ENCODE measurements at regions not wholly inside any gene's neighbourhood (a gene's known extent, or its start where the extent isn't known, plus 50 kb on each side); places are given as distances from the start of the nearest gene placed in this dataset.

DNA sequence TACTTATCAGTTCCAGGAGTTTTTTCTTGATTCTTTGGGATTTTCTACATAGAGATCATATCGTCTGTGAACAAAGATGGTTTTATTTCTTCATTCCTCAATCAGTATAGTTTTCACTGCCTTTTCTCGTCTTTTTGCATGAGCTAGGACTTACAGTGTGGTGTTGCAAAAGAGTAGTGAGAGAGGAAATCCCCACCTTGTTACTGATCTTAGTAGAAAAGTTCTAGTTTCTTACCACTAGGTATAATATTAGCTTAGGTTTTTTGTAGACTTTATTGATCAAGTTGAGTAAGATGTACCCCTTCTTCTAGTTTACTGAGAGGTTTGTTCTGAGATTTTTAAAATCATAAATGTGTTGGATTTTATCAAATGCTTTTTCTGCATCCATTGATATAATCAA, 123.3 kb downstream of the TMEM26 start:
- Histone ChIP-seq H3K9me2 (ENCODE audit: insufficient read depth, low read length) (no peaks in the 10 kb centered on the region), H2AFZ (ENCODE audit: low read length) (no peak overlapping the region), H3K9me3 (ENCODE audit: low read length) (no peaks in the 10 kb centered on the region), H4K20me1 (ENCODE audit: insufficient read depth, low read length) (no peaks in the 10 kb centered on the region), H3K36me3 (ENCODE audit: insufficient read depth, low read length) (no peaks in the 10 kb centered on the region), H3K4me3 (ENCODE audit: low read depth, low read length, poor library complexity, severe bottlenecking) (no peak overlapping the region), H3K4me1 (ENCODE audit: insufficient read depth, low read length, poor library complexity, severe bottlenecking) (no peaks in the 10 kb centered on the region), H3K79me2 (ENCODE audit: insufficient read depth, low read depth, low read length) (no peaks in the 10 kb centered on the region), H3K27ac (ENCODE audit: low read depth, low read length, poor library complexity, severe bottlenecking) (no peak overlapping the region), H3K4me2 (ENCODE audit: low read length) (no peak overlapping the region)
- no TSS peak for BruUV-seq (replicated peaks)
- no peak for TF ChIP-seq CTCF (conservative IDR thresholded peaks at IDR 0.05; ENCODE audit: low read length)
- TF ChIP-seq EZH2phosphoT487 (IDR thresholded peaks at IDR 0.05; ENCODE audit: borderline replicate concordance, low read depth, low read length): no peak
- intact Hi-C loops (cut with micrococcal nuclease; ENCODE audit: unreplicated experiment): no loop called here
- POLR2A ChIA-PET: no interaction called here
- CTCF ChIA-PET (ENCODE audit: unreplicated experiment): no interaction called here
- no peak for DNase-seq (ENCODE audit: low spot score)

DNA sequence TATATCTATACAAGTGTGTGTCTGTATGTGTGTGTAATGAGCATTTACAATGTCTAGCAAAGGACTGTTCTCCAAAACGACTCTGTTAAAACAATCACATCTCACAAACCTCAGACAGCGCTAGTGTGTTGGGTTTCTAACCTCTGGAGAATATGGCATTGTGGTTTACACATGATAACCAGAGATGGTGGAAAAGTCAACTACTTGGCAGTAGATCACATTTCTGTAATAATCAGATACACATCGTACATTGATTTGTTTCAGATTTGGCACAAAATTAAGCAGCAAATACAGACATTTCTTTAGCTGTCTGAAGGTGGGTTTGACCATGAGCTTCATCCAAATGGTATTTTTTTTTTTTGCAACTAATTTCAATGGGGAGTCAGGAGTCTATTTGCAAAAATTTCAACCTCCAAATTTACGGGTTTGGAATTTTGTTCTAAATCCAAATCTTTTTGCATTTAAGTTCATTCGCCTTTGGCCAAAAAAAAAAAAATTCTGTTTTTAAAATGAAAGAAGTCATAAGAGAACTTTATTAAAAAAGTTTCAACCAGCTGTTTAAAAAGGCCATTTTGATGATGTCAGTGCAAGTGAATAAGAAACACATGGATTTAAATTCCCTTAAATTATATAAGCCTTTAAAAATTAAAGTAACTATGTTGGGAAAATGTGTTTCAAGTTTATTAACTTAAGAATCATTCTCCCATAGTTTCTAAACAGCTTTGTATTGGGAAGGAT, 127.8 kb downstream of the TMEM26 start:
- Histone ChIP-seq H3K36me3 (ENCODE audit: insufficient read depth, low read length) (no peaks in the 10 kb centered on the region), H3K27ac (ENCODE audit: low read depth, low read length, poor library complexity, severe bottlenecking) (no peak overlapping the region), H3K79me2 (ENCODE audit: insufficient read depth, low read depth, low read length) (no peaks in the 10 kb centered on the region), H3K4me1 (ENCODE audit: insufficient read depth, low read length, poor library complexity, severe bottlenecking) (no peaks in the 10 kb centered on the region), H4K20me1 (ENCODE audit: insufficient read depth, low read length) (no peaks in the 10 kb centered on the region), H3K9me3 (ENCODE audit: low read length) (no peaks in the 10 kb centered on the region), H2AFZ (ENCODE audit: low read length) (no peak overlapping the region), H3K9me2 (ENCODE audit: insufficient read depth, low read length) (no peaks in the 10 kb centered on the region), H3K4me3 (ENCODE audit: low read depth, low read length, poor library complexity, severe bottlenecking) (no peak overlapping the region), H3K4me2 (ENCODE audit: low read length) (no peak overlapping the region)
- ChIA-PET CTCF (ENCODE audit: unreplicated experiment) (no interaction called here), POLR2A (interaction anchor here (0.7 to 0.8 kb wide), 3 partner anchors 12 to 122 kb away, joined by 3 to 4 read pairs (median 4); no protein-coding TSS in a partner anchor)
- no peak for DNase-seq (ENCODE audit: low spot score)
- BruUV-seq (replicated peaks): no TSS peak
- TF ChIP-seq CTCF (conservative IDR thresholded peaks at IDR 0.05; ENCODE audit: low read length): no peak
- TF ChIP-seq EZH2phosphoT487 (IDR thresholded peaks at IDR 0.05; ENCODE audit: borderline replicate concordance, low read depth, low read length): no peak
- intact Hi-C loops (cut with micrococcal nuclease; ENCODE audit: unreplicated experiment): no loop called here

- Histone ChIP-seq H3K36me3 (ENCODE audit: insufficient read depth, low read length) (no peaks in the 10 kb centered on the region), H2AFZ (ENCODE audit: low read length) (no peak overlapping the region), H3K9me3 (ENCODE audit: low read length) (no peaks in the 10 kb centered on the region), H3K9me2 (ENCODE audit: insufficient read depth, low read length) (no peaks in the 10 kb centered on the region), H4K20me1 (ENCODE audit: insufficient read depth, low read length) (no peaks in the 10 kb centered on the region), H3K4me3 (ENCODE audit: low read depth, low read length, poor library complexity, severe bottlenecking) (no peak overlapping the region), H3K27ac (ENCODE audit: low read depth, low read length, poor library complexity, severe bottlenecking) (no peak overlapping the region), H3K4me1 (ENCODE audit: insufficient read depth, low read length, poor library complexity, severe bottlenecking) (no peaks in the 10 kb centered on the region), H3K79me2 (ENCODE audit: insufficient read depth, low read depth, low read length) (no peaks in the 10 kb centered on the region), H3K4me2 (ENCODE audit: low read length) (no peak overlapping the region)
- POLR2A ChIA-PET: interaction anchor here (0.5 kb wide), 1 partner anchor 104 kb away, joined by 3 read pairs; no protein-coding TSS in a partner anchor
- TF ChIP-seq EZH2phosphoT487 (IDR thresholded peaks at IDR 0.05; ENCODE audit: borderline replicate concordance, low read depth, low read length) (no peak), CTCF (conservative IDR thresholded peaks at IDR 0.05; ENCODE audit: low read length) (no peak)
- no TSS peak for BruUV-seq (replicated peaks)
- CTCF ChIA-PET (ENCODE audit: unreplicated experiment): no interaction called here
- intact Hi-C loops (cut with micrococcal nuclease; ENCODE audit: unreplicated experiment): no loop called here
- no peak for DNase-seq (ENCODE audit: low spot score)
These were observed 129.5 kb downstream of the TMEM26 start for GRCh38 chr10:61323726-61324125.

All from OCI-LY7 (cell line).